Activated B cell treated with CpG ODN at 0.5 μM for 24 hours (primary cell): ENCODE measurements at regions not wholly inside any gene's neighbourhood (a gene's known extent, or its start where the extent isn't known, plus 50 kb on each side); places are given as distances from the start of the nearest gene placed in this dataset.

Source experiments
- ATAC-seq: fragments of 200-7000 bp; cut with Tn5 transposase; one replicate; pipeline ENCODE4 v1.10.0; 2021; ENCODE audit warnings: low read depth, mild to moderate bottlenecking, moderate library complexity
- CTCF ChIA-PET: fragments of 350-600 bp; sonication (Branson Sonifier 250); formaldehyde crosslinking; loops from one replicate; lab custom pipeline; 2021; ENCODE audit warnings: antibody characterized with exemption; lab: Charles Lee
- POLR2A ChIA-PET: fragments of 350-600 bp; sonication (Branson Sonifier 250); formaldehyde crosslinking; loops from one replicate; lab custom pipeline; 2021; ENCODE audit warnings: antibody characterized with exemption; lab: Charles Lee
- DNase-seq: peaks from one replicate; pipeline ENCODE4 v3.0.0; 2022
- H3K27ac Mint-ChIP-seq: one replicate; pipeline ENCODE4 v1.8.0; 2020; ENCODE audit warnings: mixed read lengths
- H3K27me3 Mint-ChIP-seq: one replicate; pipeline ENCODE4 v1.8.0; 2021; ENCODE audit warnings: mixed read lengths
- H3K36me3 Mint-ChIP-seq: one replicate; pipeline ENCODE4 v1.8.0; 2021; ENCODE audit warnings: low read depth, mixed read lengths
- H3K4me1 Mint-ChIP-seq: one replicate; pipeline ENCODE4 v1.8.0; 2021; ENCODE audit warnings: mixed read lengths
- H3K4me3 Mint-ChIP-seq: one replicate; pipeline ENCODE4 v1.8.0; 2020; ENCODE audit warnings: mild to moderate bottlenecking, mixed read lengths
- H3K9me3 Mint-ChIP-seq: one replicate; pipeline ENCODE4 v1.8.0; 2020; ENCODE audit warnings: mixed read lengths
- intact Hi-C: fragments of 100-400 bp; cut with micrococcal nuclease; formaldehyde crosslinking; loops from one replicate; pipeline ENCODE4 v1.15.1; 2024
- TF ChIP-seq, protein P1 (sequence below): fragments of 200-600 bp; IDR thresholded peaks from one replicate; pipeline ENCODE4 v1.8.0; 2022; ENCODE audit warnings: antibody characterized with exemption, mild to moderate bottlenecking

DNA sequence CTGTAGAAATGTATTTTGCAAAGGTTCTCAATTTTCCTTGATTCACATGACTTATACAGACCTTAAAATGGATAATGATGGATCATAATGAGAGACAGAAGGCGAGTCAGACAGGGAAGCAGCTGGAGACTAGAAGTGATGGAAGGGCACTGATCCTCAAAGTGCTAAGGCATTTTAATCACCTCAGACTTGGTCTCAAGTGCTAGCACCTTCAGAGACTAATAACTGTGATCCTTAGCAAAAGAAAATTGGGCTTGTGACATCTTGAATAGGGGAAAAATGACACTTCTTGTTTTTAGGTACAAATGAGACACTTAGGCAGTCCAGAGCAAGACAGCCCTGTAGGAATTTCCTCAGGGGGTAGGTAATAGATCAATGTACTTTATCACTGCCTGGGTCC is 1011.7 kb downstream of the SQOR start:
- no peaks in the 10 kb centered on the region for H3K36me3 Mint-ChIP-seq
- H3K9me3 Mint-ChIP-seq, result peaks cover 4% of the 10 kb centered on the region
- POLR2A ChIA-PET, result no interaction called here
- CTCF ChIA-PET, result no interaction called here
- H3K4me1 Mint-ChIP-seq, result no peaks in the 10 kb centered on the region
- ATAC-seq (no peak), DNase-seq (no peak)
- TF ChIP-seq, protein P1, sequence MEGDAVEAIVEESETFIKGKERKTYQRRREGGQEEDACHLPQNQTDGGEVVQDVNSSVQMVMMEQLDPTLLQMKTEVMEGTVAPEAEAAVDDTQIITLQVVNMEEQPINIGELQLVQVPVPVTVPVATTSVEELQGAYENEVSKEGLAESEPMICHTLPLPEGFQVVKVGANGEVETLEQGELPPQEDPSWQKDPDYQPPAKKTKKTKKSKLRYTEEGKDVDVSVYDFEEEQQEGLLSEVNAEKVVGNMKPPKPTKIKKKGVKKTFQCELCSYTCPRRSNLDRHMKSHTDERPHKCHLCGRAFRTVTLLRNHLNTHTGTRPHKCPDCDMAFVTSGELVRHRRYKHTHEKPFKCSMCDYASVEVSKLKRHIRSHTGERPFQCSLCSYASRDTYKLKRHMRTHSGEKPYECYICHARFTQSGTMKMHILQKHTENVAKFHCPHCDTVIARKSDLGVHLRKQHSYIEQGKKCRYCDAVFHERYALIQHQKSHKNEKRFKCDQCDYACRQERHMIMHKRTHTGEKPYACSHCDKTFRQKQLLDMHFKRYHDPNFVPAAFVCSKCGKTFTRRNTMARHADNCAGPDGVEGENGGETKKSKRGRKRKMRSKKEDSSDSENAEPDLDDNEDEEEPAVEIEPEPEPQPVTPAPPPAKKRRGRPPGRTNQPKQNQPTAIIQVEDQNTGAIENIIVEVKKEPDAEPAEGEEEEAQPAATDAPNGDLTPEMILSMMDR, result no peak
- no peak overlapping the region for H3K27ac Mint-ChIP-seq
- H3K4me3 Mint-ChIP-seq, result no peak overlapping the region
- no peaks in the 10 kb centered on the region for H3K27me3 Mint-ChIP-seq
- intact Hi-C loops, result no loop called here

DNA sequence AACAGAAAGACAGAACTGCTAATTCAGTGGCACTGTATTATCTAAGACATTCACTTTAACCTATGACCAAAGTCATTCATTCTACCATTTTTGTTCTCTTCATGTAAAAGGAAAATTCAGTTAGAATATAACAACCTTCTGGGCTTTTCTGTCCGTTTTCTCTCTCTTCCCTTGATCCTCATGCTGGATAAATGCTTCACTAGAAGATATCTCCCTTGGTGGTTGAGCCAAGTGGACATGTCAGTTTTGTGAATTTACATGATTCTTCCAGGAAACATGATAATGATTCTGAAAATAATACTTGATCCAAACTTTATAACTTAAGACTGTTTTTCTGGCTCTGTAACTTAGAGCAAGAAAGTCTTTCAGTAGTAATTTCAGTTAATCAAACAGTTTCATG is 1012.2 kb downstream of the SQOR start:
- ATAC-seq (no peak), DNase-seq (no peak)
- ChIA-PET POLR2A (no interaction called here), CTCF (no interaction called here)
- H3K9me3 Mint-ChIP-seq, result peaks cover 4% of the 10 kb centered on the region
- intact Hi-C loops, result no loop called here
- H3K36me3 Mint-ChIP-seq, result no peaks in the 10 kb centered on the region
- TF ChIP-seq, protein P1, result no peak
- H3K27me3 Mint-ChIP-seq, result no peaks in the 10 kb centered on the region
- H3K27ac Mint-ChIP-seq, result no peak overlapping the region
- no peaks in the 10 kb centered on the region for H3K4me1 Mint-ChIP-seq
- H3K4me3 Mint-ChIP-seq, result no peak overlapping the region

DNA sequence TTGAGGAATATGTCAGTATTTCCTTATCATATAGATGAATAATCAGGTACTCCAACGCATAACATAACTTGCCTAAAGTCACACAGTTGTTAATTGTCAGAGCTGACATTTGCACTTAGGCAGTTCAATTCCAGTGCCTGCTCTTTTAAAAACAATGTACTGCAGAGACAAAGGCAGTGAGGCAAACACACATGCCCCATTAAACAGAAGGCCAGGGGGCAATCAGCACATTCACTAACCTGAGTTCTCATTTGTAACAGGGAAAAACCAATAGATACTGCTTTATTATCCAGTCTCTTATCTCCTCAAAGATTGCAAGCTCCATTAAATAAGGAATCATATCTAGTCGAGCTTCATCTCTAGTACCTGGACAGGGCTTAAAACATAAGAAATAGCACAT is 1017.4 kb downstream of the SQOR start:
- no peak overlapping the region for H3K4me3 Mint-ChIP-seq
- DNase-seq (no peak), ATAC-seq (no peak)
- intact Hi-C loops, result no loop called here
- no peak overlapping the region for H3K27ac Mint-ChIP-seq
- H3K4me1 Mint-ChIP-seq, result no peaks in the 10 kb centered on the region
- H3K36me3 Mint-ChIP-seq, result no peaks in the 10 kb centered on the region
- TF ChIP-seq, protein P1, result no peak
- no peaks in the 10 kb centered on the region for H3K9me3 Mint-ChIP-seq
- ChIA-PET CTCF (no interaction called here), POLR2A (no interaction called here)
- H3K27me3 Mint-ChIP-seq, result no peaks in the 10 kb centered on the region

DNA sequence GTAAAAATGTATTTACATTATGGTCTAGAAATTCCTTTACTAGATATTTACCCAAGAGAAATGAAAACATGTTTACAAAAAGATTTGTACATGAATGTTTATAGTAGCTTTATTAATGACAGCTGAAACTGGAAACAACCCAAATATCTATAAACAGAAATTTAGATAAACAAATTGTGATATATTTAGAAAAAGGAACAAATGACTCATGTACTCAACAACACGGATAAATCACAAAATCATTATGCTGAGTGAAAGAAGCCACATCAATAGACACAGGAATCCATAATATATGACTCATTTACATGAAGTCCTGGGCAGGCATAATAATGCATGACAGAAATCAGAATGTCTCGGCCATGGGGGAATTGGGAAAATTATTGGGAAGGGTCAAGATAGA is 1020.2 kb downstream of the SQOR start:
- H3K4me1 Mint-ChIP-seq, result no peaks in the 10 kb centered on the region
- POLR2A ChIA-PET, result no interaction called here
- CTCF ChIA-PET, result no interaction called here
- ATAC-seq (no peak), DNase-seq (no peak)
- intact Hi-C loops, result no loop called here
- H3K27ac Mint-ChIP-seq, result no peak overlapping the region
- no peaks in the 10 kb centered on the region for H3K36me3 Mint-ChIP-seq
- TF ChIP-seq, protein P1, result no peak
- no peaks in the 10 kb centered on the region for H3K27me3 Mint-ChIP-seq
- no peaks in the 10 kb centered on the region for H3K9me3 Mint-ChIP-seq
- no peak overlapping the region for H3K4me3 Mint-ChIP-seq

DNA sequence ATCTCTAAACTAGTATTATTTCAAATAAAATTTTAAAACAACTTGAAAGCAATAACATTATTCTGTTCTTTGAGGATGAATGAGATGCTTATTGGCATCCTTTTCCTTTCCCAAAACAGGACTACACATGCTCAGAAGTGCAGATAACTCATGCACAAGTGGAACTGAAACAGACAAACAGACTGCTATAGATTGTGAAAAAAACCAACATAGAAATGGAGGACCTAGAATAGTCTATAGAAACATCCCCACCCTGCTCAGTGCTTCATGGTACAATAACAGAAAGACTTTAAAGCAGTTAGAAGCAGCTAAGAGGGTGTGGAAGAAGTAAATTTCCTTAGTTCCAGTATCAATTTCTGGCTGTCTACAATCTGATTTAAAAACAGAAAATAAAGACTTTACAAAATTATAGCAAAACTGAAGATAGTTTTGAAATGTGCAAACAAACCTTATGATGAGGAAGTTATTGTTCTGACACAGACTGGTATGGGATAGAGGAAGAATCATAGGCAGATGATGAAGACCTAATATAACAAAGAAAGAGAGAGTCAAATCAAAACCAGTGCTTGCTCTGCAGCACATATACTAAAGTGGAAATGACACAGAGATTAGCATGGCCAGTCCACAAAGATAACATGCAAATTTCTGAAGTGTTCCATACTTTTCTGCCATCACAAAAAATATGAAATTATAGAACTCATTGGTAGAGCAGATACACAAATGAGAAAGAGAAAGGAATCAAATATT is 1025.4 kb downstream of the SQOR start:
- ChIA-PET POLR2A (no interaction called here), CTCF (no interaction called here)
- Mint-ChIP-seq H3K4me3 (no peak overlapping the region), H3K4me1 (no peaks in the 10 kb centered on the region), H3K9me3 (peaks cover 5% of the 10 kb centered on the region), H3K27ac (no peak overlapping the region), H3K36me3 (no peaks in the 10 kb centered on the region), H3K27me3 (no peaks in the 10 kb centered on the region)
- intact Hi-C loops, result no loop called here
- TF ChIP-seq, protein P1, result no peak
- ATAC-seq (no peak), DNase-seq (no peak)
